Prostate gland (tissue), 2 donors: ENCODE measurements at regions not wholly inside any gene's neighbourhood (a gene's known extent, or its start where the extent isn't known, plus 50 kb on each side); places are given as distances from the start of the nearest gene placed in this dataset.
"Not testable (repeated sequence)": the region's sequence is repeated elsewhere in the genome, so short reads cannot be mapped to it uniquely, and the experiment has no call there.

Source experiments
- POLR2A ChIP-seq: fragments of 450-650 bp; IDR thresholded peaks from one replicate; pipeline ENCODE4 v1.6.1; 2016; ENCODE audit warnings: antibody characterized with exemption, mild to moderate bottlenecking
- POLR2AphosphoS5 ChIP-seq: sonication (generic); formaldehyde crosslinking; IDR thresholded peaks from one replicate; pipeline ENCODE4 v1.6.1; 2017; ENCODE audit warnings: antibody characterized with exemption
- TF ChIP-seq, protein P1 (sequence below), 4 experiments: fragments of 200-600 bp in 2 of 4; fragments of 450-650 bp in 2 of 4; sonication (generic) in 2 of 4; IDR thresholded peaks; 1 replicate in 3 of 4; 2 replicates in 1 of 4; pipeline ENCODE4 v1.5.1; 2016 to 2019; ENCODE audit warnings: antibody characterized with exemption in 4 of 4, mild to moderate bottlenecking in 2 of 4, moderate library complexity in 2 of 4

DNA sequence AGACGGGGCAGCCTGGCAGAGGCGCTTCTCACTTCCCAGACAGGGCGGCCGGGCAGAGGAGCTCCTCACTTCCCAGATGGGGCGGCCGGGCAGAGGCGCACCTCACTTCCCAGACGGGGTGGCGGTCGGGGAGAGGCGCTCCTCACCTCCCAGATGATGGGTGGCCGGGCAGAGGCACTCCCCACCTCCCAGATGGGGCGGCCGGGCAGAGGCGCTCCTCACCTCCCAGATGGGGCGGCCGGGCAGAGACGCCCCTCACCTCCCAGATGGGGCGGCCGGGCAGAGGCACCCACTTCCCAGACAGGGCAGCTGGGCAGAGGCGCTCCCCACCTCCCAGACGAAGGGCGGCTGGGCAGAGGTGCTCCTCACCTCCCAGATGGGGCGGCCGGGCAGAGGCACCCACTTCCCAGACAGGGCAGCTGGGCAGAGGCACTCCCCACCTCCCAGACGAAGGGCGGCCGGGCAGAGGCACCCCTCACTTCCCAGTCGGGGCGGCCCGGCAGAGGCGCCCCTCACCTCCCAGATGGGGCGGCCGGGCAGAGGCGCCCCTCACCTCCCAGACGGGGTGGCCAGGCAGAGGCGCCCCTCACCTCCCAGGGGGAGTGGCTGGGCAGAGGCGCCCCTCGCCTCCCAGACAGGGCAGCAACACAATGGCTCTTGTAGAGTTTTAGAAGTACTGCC, 258.8 kb downstream of the HAPSTR1 start:
- TF ChIP-seq POLR2AphosphoS5, POLR2A: not testable (repeated sequence)
- TF ChIP-seq, protein P1, sequence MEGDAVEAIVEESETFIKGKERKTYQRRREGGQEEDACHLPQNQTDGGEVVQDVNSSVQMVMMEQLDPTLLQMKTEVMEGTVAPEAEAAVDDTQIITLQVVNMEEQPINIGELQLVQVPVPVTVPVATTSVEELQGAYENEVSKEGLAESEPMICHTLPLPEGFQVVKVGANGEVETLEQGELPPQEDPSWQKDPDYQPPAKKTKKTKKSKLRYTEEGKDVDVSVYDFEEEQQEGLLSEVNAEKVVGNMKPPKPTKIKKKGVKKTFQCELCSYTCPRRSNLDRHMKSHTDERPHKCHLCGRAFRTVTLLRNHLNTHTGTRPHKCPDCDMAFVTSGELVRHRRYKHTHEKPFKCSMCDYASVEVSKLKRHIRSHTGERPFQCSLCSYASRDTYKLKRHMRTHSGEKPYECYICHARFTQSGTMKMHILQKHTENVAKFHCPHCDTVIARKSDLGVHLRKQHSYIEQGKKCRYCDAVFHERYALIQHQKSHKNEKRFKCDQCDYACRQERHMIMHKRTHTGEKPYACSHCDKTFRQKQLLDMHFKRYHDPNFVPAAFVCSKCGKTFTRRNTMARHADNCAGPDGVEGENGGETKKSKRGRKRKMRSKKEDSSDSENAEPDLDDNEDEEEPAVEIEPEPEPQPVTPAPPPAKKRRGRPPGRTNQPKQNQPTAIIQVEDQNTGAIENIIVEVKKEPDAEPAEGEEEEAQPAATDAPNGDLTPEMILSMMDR (IDR thresholded peaks at IDR 0.05) = not testable (repeated sequence)
